GM21367 (cell line): ENCODE measurements at regions not wholly inside any gene's neighbourhood (a gene's known extent, or its start where the extent isn't known, plus 50 kb on each side); places are given as distances from the start of the nearest gene placed in this dataset.

Source experiments
- ATAC-seq: cut with Tn5 transposase; IDR thresholded peaks from one replicate; pipeline ENCODE4 v1.9.1; 2021; ENCODE audit not compliant: unreplicated experiment

DNA sequence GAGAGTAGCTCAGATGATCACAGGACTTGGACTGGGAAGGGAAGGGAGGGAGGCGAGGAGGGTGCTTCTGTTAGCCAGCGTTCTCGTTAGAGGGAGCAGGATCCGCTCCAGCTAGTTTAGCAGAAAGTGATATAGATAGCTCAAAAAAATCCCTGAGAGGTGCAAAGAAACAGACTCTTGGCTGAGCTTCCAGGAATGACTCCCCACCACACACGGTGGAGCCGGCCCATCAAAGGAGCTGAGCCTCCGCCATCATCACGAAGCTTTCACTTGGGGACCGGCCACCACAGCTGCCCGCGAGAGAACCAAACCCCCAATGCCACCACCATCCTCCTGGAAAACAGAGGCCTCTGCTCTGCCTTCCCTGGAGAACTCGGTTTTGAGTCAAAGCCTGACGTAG is 124.6 kb upstream of the BCL2L14 start:
- ATAC-seq, result no peak

DNA sequence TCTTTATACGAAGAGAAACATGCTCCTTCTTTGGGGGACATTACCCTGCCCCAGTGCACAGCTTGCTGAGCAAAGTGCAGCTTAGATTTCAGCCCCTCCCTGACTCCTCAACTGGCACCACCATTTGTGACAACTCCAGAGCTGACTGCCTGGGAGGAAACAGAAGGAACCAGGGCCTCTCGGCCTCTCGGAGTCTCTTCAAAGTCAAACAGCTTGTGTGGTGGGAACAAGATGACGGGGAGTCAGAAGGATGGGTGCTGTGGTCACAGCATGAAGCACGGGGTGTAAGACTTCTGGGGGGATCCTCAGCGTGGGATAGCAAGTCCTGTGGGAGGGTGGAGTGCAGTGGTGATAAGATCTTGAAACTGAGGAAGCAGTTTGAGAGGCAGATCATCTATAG is 123.5 kb upstream of the BCL2L14 start:
- ATAC-seq, result no peak

DNA sequence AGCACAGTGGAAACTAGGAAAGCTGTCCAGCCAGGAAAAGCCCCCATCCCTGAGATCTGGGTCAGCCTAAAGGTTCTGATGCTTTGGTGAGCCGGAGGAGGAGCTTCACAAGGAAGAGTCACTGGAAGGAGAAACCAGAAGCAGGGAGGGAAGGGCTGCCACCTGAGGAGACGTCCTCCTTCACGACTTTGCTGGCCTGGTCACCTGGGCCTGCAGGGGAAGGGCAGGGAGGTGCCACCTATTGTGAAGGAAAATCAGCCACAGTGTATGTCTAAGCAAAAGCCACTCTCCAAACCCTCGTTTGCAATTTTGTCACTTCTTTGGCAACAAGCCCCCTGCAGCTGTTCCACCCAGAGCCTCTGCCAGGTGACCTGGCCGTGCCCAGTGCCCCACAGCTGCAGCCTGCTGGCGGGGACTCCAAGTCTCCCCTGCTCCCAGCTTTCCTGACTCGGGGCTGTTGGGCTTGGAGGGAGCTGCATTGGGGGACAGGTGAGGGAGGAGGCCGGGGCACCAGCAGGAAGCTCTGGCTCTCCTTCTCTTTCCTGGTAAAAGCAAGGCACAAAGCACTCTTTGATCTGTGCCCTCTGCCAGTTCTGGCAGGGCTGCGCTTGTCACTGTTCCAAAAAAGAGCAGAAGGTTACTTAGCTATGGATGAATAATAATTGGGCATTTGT is 120.9 kb upstream of the BCL2L14 start:
- ATAC-seq, result no peak

DNA sequence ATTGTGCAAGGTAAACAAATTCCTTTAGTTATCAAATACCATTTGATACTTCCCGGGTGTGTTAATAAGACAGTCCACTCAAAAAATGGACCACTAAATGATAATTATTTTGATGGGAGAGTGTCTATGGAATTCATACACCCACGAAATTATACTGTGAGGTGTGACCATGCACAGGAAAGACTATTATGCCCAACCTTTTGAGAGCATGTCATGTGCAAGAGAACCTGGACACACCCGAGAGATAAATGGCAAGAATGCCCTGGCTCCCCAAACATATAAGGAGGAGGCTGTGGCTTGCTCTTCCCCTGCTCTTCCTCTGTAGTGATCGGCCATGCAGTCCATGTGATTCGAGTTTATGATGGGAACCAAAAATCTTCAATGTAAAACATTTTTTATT is 119.5 kb upstream of the BCL2L14 start:
- no peak for ATAC-seq

DNA sequence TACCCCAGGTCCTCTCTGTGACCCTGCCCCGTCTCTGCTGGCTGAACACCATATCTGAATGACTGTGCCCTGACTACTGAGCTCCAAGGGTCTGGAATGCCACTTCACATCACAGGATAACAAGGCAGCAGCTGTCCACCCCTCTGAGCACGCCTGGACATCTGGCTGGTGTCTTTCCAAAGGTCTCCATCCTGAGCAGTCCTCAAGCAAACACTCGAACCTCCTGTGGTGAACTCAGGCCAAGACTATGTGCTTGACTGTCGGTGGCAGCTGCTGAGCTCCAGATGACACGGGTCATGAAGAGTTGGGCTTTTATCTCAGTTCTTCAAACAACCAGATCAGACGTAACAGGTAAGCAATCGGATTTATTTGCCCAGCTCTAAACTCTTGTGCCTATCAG is 117.2 kb upstream of the BCL2L14 start:
- no peak for ATAC-seq

DNA sequence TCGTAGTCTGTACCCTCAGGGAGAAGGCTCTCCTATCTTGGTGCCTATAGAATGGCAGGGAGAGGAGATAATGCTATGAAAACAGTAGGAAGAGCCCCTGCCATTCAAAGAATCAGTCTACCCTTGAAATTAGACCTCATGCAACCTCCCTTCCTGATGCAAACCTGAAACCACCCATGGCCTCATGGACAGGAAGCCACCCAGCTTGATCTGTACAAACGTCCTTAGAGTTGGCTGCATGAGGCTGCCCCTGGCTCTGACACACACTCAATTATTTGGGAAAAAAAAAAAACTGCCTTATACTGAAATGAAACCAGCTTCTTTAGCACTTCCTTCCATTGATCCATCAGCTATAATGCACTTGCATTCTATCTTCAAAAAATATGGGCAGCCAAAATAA is 116.6 kb upstream of the BCL2L14 start:
- ATAC-seq, result no peak

DNA sequence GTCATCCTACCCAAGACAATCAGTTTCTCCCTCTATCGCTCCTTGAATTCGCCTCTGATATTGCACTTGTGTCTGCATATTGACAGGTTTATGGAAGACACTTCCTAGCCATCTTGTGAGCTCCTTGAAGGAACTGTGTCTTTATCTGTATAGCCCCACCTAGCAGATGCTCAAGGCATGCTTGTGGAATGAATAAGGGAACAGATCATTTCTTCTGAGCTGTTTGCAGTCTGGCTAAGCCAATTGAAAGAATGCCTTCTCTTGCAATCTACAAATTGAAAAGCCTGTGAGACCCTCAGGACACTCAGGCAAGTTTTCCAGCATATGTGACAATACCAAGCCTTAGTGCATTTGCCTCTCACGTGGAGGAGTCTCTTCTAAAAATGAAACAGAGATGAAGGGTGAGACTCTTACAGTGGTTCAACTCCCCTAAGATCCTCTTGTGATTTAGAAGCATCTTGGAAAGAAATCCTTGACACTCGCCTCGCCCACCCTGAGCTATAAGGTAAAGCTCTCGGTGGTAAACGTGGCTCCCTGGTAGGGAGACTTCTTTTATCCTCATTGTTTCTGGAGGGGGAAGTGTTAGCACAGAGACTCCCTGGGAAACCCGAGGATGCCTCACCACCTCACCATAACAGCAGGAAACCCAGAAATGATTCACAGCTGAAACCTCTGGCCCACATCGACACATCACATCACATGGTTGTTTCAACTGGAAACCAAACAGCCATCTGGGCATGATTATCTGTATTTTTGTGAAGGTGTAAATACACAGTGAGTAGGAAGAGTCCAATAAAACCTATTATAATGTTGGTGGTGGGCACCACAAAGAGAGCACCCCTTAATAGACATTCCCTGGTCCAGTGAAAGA is 112.3 kb upstream of the BCL2L14 start:
- ATAC-seq, result no peak

DNA sequence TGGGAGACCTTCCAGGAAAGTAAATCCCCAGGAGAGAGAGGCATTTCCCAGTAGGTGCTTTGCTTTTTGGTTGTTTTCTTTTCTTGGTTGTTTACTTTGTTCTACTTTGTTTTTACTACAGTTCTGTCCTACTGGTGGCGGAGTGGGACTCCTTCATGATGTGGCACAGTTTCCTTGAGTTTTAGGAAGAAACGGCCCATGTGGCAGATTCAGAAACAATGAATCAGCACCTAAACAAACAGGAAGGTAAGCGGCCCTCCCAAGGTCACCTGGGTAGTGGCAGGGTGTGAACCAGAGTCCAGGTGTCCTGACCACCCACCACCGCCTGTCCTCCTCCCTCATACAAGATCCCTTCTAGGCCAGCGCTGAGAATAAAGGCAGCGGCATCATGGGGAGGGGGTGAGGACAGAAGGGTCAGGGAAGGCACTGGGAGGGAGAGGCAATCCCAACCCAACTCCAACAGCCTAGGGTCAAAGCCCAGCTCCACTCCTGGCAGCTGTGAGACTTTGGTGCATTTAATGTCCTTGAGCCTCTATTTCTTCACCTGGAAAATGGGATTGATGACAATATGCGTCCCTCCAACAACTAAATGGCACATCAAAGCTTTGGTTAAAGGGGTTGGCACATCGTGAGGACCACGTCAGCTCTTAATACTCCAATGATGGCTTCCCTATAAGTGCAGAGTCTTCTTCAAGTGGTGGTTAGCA is 111.5 kb upstream of the BCL2L14 start:
- no peak for ATAC-seq

DNA sequence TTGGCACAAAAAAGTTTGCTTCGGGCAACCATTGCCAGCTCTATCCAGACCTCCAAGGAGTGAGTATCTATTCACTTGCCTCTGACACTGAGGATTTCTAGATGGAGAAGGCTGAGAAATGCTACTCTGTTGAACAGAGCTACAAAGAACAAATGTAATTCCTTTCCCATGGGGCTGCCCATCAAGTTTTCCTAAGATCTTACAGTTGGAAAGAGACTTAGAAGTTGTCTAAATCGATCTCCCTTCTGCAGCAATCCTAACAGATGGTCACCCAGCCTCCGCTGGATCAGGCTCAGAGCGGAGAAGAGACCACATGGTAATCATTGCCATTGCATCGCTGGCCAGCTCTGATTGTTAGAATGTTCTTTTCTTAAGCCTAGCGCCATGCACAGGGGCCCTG is 110.1 kb upstream of the BCL2L14 start:
- ATAC-seq, result no peak

DNA sequence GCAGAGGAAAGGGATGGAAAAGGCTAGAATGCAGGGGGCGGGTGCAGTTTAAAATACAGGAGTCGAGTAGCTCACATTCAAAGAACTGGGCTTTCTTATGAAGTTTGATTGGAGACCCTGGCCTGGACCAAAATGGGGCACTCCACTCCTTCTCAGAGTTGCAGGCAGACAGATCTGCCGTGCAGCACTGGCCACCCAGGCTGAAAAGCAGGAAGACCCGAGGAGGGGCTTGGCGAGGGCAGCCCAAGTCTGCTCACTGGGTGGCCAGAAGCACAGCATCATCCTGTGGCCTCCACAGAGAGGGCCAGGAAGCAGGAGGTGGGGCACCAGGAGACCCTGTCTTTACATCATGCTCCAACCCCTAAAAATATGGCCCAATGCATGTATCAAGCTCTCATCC is 109.1 kb upstream of the BCL2L14 start:
- ATAC-seq, result no peak

DNA sequence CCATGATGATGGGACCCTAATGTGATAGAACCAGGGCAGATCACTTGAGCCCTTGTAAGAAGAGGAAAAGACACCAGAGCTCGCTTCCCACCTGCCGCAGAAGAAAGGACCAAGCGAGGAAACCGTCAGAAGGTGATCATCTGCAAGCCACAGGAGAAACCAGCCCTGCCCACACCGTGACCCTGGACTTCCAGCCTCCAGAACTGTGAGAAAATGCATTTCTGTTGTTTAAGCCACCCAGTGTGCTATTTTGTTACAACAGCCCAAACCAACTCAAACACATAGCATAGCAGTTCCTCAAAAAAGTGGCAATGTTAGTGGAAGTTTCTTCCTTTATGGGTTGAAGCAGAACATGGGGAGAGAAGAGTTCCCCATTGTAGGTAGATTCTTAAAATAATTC is 107.9 kb upstream of the BCL2L14 start:
- ATAC-seq, result no peak

DNA sequence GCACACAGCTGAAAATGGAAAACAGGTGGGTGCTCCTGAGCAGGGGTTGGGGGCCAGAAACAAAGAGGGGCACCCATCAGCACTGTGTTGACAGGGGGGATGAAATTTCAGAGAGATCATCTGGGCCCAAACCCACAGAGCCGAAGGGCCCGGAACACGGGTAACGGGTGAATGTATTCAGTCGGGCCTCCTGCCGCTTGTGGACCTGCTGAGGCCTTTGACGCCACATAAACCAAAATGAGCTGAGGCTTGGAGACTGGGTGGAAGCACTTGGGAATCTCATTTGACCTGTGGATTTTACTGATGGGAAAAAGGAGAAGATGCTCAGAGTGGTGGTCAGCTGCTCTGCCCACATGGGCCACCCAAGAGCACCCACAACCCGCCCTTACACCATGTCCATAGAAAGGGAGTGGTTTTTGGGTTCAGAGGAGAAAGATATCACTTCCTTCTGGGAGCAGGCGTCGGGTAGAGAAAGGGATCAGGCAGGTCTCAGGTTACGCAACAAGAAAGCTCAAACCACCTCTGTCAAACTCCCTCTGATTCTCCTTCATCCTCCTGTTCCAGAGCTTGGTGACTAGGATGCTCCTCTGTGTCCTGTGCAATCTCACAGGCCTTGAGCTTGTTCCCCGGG is 106.8 kb upstream of the BCL2L14 start:
- no peak for ATAC-seq

DNA sequence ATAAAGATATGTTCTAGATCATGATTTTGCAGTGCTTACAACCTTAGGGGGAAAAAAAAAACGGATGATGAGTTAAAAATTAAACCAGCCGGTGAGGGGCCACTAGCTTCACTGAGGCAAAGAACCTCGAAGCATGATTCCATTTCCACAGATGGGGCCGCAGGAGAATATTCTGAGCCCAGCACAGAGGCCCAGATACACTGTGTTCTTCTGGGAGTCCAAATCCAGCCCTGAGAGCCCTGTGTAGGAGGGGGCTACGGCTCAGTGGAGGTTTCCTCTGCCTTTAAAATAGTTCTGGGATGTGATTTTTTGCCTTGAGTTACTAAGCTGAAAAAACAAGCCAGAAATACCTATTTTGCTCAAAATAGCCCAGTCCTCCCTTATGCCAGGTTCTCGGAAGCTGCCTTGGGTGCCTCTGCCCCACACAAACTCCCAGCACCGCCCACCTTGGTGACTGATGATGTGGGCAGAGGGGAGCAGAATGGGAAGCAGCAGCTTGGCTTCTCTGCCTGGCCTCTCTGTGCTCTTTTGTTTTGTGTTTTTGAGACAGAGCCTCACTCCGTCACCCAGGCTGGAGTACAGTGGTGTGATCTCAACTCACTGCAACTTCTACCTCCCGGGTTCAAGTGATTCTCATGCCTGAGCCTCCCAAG is 105.4 kb upstream of the BCL2L14 start:
- ATAC-seq, result no peak

DNA sequence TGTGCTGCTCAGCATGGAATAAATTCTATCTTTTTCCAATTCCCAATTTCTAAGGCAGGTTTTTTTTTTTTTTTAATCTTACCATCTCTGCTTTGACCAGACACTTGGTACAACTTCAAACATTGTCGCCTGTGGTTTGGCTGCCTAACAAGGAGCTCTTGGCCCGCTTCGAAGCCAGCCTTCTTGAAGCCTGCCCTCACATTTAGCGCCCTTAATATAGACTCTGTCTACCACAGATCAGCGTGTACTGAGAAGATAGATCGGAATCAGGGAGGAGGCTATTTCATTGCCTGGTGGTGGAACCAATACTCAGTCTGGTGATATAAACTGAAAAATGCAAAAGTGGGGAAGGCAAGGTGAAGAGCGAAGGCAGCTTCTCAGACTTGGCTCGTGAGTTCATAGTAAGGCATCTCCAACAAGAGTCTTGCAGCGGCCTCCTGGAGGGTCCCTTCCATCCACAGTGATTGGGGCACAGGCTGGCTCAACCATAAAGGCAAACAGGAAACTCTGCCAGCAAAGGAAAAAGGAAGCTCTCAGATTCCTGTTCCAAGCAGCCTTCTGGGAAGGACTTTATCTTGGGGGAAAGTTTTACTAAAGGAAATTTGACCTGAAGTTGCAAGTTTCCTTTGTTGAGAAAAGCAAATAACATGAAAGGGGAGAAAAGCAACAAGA is 103.2 kb upstream of the BCL2L14 start:
- ATAC-seq, result no peak

DNA sequence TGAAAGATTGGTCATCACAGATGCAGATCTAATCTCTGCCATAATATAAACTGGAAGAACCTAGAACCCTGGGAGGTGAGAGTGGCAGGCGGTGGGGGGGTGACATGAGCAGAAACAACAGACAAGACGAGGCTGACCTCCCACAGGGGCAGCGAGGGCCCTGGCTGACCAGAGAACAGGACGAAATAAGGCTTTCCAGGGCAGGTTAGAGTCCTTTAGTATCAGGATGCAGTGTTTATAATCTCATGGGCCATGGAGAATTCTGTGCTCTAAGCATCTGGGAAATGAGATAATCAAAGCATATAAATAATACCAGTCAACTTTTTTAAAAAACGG is 102.7 kb upstream of the BCL2L14 start:
- ATAC-seq, result no peak

DNA sequence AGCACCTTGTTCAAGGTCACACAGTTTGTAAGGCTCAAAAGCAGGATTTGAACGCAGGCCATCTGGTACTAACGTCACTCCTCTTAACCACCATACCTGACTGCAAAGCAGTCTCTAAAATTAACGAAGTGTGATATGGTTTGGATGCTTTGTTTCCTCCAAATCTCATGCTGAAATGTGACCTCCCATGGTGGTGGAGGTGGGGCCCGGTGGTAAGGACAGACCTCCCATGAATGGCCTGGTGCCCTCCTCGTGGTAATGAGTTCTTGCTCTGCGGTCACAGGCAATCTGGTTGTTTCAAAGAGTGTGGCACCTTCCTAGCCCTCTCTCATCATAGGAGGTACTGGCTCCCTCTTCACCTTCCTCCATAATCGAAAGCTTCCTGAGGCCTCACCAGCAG is 102.2 kb upstream of the BCL2L14 start:
- ATAC-seq, result no peak

DNA sequence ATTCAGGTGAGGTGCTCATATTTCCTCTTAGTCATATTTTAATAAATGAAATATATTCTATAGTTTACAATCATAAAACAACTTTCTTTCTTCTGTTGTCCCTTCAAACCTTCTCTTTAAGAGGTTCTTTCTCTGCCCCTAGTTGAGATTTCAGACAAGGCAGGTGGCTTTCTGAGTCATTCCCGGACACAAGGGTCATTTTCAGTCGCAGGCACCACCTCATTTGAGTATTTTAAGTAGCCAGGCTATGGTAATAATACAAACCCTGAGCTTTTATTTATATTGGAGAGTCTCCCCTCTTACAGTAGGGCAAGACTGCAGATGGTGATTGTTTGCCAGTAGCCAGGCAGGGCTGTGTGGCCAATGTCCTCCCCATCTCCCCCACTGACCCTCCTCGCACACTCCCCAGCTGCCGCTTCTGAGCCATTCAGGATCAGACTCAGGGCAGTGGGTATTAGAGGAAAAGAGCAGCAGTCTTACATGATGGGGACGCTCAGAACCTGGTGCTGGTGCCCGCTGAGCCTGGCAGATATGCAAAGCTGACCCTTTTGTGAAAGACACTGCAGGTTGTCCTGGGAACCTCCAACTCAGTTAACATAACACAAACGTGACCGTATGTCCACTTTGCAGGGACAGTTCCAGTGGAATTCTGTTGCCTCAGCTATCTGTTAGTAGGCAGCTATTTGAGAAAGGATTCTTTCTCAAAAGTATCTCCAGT is 101.1 kb upstream of the BCL2L14 start:
- ATAC-seq, result no peak

DNA sequence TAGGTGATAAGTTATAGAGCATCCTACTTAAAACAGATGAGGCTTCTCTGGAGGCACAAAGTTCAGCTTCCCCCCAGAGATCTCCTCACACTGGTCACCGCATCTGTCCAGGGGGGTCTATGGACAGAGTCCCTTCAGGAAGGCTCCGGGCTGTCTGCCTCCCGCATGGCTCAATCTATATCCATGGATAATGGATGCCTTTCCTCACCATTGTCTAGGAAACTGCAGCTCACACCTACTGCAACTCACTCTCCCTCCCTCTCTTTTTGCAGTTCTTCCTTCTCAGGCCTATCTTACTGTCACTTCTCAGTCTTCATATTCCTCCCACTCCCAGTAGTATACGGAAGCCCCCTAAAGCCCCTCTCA is 100.6 kb upstream of the BCL2L14 start:
- no peak for ATAC-seq

DNA sequence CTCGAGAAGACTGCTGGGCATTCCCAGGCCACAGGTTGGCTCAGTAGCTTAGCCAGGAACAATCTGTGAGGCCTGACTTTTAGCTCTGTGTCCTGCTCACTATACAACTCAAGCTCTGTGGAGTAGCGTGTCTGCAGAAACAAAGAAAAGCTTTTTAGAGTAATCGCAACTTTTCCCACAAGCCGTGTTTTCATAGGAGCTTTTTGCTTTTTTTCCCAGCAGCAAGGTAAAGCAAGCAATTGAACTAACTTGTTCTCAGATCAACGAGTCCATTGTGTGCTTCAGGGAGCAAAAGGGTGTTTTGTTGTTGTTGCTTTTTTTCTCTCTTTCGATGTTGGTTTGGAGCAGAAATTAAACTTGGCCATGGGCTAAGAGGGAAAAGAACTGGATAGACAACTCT is 97.3 kb upstream of the BCL2L14 start:
- ATAC-seq, result no peak

DNA sequence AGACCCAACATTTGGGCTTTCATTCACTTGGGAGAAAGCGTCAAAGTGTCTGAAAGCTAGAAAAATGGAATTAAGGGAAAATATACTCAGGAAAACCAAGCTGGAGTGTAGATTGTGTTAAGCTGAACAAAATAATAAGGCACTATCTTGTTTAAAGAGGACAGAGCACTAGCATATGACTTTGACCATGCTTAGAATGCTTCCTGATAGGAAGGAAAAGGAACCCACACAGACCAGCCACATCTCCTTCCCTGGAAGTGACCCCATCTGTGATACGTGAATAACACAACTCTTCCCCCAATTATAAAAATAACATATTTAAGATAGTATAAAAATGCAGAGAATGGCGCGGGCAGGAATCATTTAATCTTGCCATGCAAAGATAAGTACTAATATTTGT is 94.7 kb upstream of the BCL2L14 start:
- no peak for ATAC-seq
